LNCaP clone FGC (cell line): ENCODE measurements at regions not wholly inside any gene's neighbourhood (a gene's known extent, or its start where the extent isn't known, plus 50 kb on each side); places are given as distances from the start of the nearest gene placed in this dataset.
"Not testable (repeated sequence)": the region's sequence is repeated elsewhere in the genome, so short reads cannot be mapped to it uniquely, and the experiment has no call there.

Experiments
- DNase-seq: peaks from one replicate; pipeline ENCODE4 v3.0.0-alpha.2; 2011; ENCODE audit warnings: low read depth
- H3K4me3 ChIP-seq: 2 replicates; pipeline ENCODE4 v1.5.1; 2011; ENCODE audit warnings: mild to moderate bottlenecking, low read depth, low read length, control low read depth
- CTCF ChIP-seq: IDR thresholded peaks from 2 replicates; pipeline ENCODE4 v1.5.1; 2012; ENCODE audit warnings: mild to moderate bottlenecking; ENCODE audit not compliant: control insufficient read depth, insufficient read depth; ENCODE audit errors: extremely low read depth

DNA sequence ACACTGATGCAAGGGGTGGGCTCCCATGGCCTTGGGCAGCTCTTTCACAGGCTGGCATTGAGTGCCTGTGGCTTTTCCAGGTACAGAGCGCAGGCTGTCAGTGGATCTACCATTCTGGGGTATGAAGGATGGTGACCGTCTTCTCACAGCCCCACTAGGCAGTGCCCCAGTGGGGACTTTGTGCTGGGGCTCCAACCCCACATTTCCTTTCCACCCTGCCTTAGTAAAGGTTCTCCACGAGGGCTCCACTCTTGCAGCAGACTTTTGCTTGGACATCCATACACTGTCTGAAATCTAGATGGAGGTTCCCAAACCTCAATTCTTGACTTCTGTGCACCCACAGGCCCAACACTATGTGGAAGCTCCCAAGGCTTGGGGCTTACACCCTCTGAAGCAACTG lies 107.9 kb upstream of the ECI2 start:
- H3K4me3 ChIP-seq: no peak overlapping the region
- no peak for DNase-seq
- TF ChIP-seq CTCF: no peak

GRCh38 chr6:4242601-4243000 lies 107.2 kb upstream of the ECI2 start:
- TF ChIP-seq CTCF: no peak
- no peak for DNase-seq

GRCh38 chr6:4240148-4240547 lies 104.8 kb upstream of the ECI2 start:
- no peak overlapping the region for H3K4me3 ChIP-seq
- TF ChIP-seq CTCF: no peak
- no peak for DNase-seq

More at GRCh38 chr6:4242601-4243000, 107.2 kb upstream of the ECI2 start:
- H3K4me3 ChIP-seq: no peak overlapping the region

- TF ChIP-seq CTCF: no peak
- no peak overlapping the region for H3K4me3 ChIP-seq
- no peak for DNase-seq
Observed at GRCh38 chr6:4225161-4225872, 89.9 kb upstream of the ECI2 start.

GRCh38 chr6:4224067-4224978 lies 88.9 kb upstream of the ECI2 start:
- H3K4me3 ChIP-seq: no peak overlapping the region
- DNase-seq: no peak
- TF ChIP-seq CTCF: no peak

GRCh38 chr6:4220558-4220957 lies 85.2 kb upstream of the ECI2 start:
- no peak overlapping the region for H3K4me3 ChIP-seq
- no peak for DNase-seq
- TF ChIP-seq CTCF: no peak

- H3K4me3 ChIP-seq, DNase-seq: not testable (repeated sequence)
Observed at GRCh38 chr6:4218619-4219317, 83.4 kb upstream of the ECI2 start.
